ENCODE measurements at regions not wholly inside any gene's neighbourhood (a gene's known extent, or its start where the extent isn't known, plus 50 kb on each side); places are given as distances from the start of the nearest gene placed in this dataset.
A peak's percentile ranks its signal among the peaks of the same experiment; 100 is the strongest.

GRCh38 chr2:48229063-48229462, 85.4 kb upstream of the FOXN2 start:
- BruUV-seq (replicated peaks): no TSS peak
- no peaks in the 10 kb centered on the region for H3K4me1 ChIP-seq (replicated peaks in 1 of 2; ENCODE audit: control insufficient read depth in 2 of 2, insufficient read depth in 2 of 2, low read length in 2 of 2)
- no peak overlapping the region for H3K4me2 ChIP-seq (ENCODE audit: insufficient read depth, low read length)
- ATAC-seq (no peak), DNase-seq (ENCODE audit: extremely low read depth in 1 of 4, low spot score in 3 of 4) (no peak), FAIRE-seq (no peak)
- H3K27ac ChIP-seq (ENCODE audit: extremely low read depth, low read depth, low read length): no peak overlapping the region
- H3K27me3 ChIP-seq (ENCODE audit: control insufficient read depth in 2 of 2, insufficient read depth in 2 of 2, low read length in 2 of 2): no peaks in the 10 kb centered on the region
- 56% methylated on average over 5 of the region's 5 CpGs for WGBS (ENCODE audit: insufficient coverage, low coverage, missing lambda C conversion rate)
- no peaks in the 10 kb centered on the region for H3K9me3 ChIP-seq (replicated peaks; ENCODE audit: control insufficient read depth, insufficient read depth, low read depth, low read length)
- H4K20me1 ChIP-seq (replicated peaks; ENCODE audit: control insufficient read depth, insufficient read depth, low read length): no peaks in the 10 kb centered on the region
- H3K9ac ChIP-seq (ENCODE audit: insufficient read depth in 1 of 2, low read depth in 2 of 2, low read length in 2 of 2): no peak overlapping the region
- POLR2A ChIA-PET: no interaction called here
- in situ Hi-C loops (cut with MboI) (no loop called here), intact Hi-C loops (cut with micrococcal nuclease) (no loop called here)
- no peaks in the 10 kb centered on the region for H3K36me3 ChIP-seq (ENCODE audit: control insufficient read depth, insufficient read depth, low read length)
- H3K4me3 ChIP-seq: no peak overlapping the region
- TF ChIP-seq ZNF253 (CRISPR knock-in tag; conservative IDR thresholded peaks at IDR 0.05): no peak
- peak; percentile 58 for TF ChIP-seq ZNF121 (CRISPR knock-in tag; conservative IDR thresholded peaks at IDR 0.05)
- CTCF ChIA-PET (ENCODE audit: low intra/inter-chr PET ratio): no interaction called here
- no peak overlapping the region for H2AFZ ChIP-seq (ENCODE audit: low read depth, low read length)
- H3K79me2 ChIP-seq (ENCODE audit: control insufficient read depth, insufficient read depth, low read length): no peaks in the 10 kb centered on the region
- no peaks in the 10 kb centered on the region for H3K9me1 ChIP-seq (ENCODE audit: control insufficient read depth, insufficient read depth, low read length)

DNA sequence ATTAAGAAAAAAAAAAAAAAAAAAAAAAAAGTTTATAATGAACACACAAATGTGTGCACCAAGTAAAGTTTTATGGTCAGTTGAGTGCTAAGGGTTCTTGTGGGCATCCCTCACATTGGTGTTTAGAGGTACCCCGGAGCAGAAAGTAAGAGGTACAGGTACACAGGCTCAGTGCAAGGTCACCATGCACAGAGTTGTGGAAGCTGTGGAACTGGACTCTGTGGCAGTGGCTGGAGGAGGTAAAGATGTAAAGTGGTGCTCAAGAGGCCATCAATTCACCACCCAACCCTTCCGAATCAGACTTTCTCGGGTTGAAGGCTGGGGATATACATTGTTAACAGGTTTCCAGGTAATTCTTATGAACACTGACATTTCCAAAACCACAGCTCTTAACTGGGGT, 83.6 kb upstream of the FOXN2 start:
- Histone ChIP-seq H3K4me1 (replicated peaks in 1 of 2; ENCODE audit: control insufficient read depth in 2 of 2, insufficient read depth in 2 of 2, low read length in 2 of 2) (no peaks in the 10 kb centered on the region), H3K27me3 (ENCODE audit: control insufficient read depth in 2 of 2, insufficient read depth in 2 of 2, low read length in 2 of 2) (no peaks in the 10 kb centered on the region), H3K79me2 (ENCODE audit: control insufficient read depth, insufficient read depth, low read length) (no peaks in the 10 kb centered on the region), H4K20me1 (replicated peaks; ENCODE audit: control insufficient read depth, insufficient read depth, low read length) (no peaks in the 10 kb centered on the region), H3K9ac (ENCODE audit: insufficient read depth in 1 of 2, low read depth in 2 of 2, low read length in 2 of 2) (no peak overlapping the region), H3K27ac (ENCODE audit: extremely low read depth, low read depth, low read length) (no peak overlapping the region), H3K9me1 (ENCODE audit: control insufficient read depth, insufficient read depth, low read length) (no peaks in the 10 kb centered on the region), H3K4me3 (no peak overlapping the region), H3K9me3 (replicated peaks; ENCODE audit: control insufficient read depth, insufficient read depth, low read depth, low read length) (no peaks in the 10 kb centered on the region), H3K36me3 (ENCODE audit: control insufficient read depth, insufficient read depth, low read length) (no peaks in the 10 kb centered on the region), H3K4me2 (ENCODE audit: insufficient read depth, low read length) (no peak overlapping the region), H2AFZ (ENCODE audit: low read depth, low read length) (peak overlapping the region; percentile 52)
- no TSS peak for BruUV-seq (replicated peaks)
- in situ Hi-C loops (cut with MboI): no loop called here
- ATAC-seq: peak; percentile 53; the same call in 2 of the 3 replicates
- ChIA-PET POLR2A (no interaction called here), CTCF (ENCODE audit: low intra/inter-chr PET ratio) (no interaction called here)
- 40% methylated on average over 3 of the region's 3 CpGs for WGBS (ENCODE audit: insufficient coverage, low coverage, missing lambda C conversion rate)
- no peak for DNase-seq (ENCODE audit: extremely low read depth in 1 of 4, low spot score in 3 of 4)
- FAIRE-seq: no peak
- intact Hi-C loops (cut with micrococcal nuclease): no loop called here
- no peak for TF ChIP-seq TBL1XR1 (IDR thresholded peaks at IDR 0.05; ENCODE audit: low read length in 2 of 2)
- TF ChIP-seq E2F1 (CRISPR knock-in tag; IDR thresholded peaks at IDR 0.05): no peak
- TF ChIP-seq KLF10 (CRISPR knock-in tag; IDR thresholded peaks at IDR 0.05): no peak
- TF ChIP-seq CBFB (CRISPR knock-in tag; IDR thresholded peaks at IDR 0.05): no peak
- TF ChIP-seq XRCC5 (IDR thresholded peaks at IDR 0.05; ENCODE audit: low read depth, low read length): no peak
- no peak for TF ChIP-seq CBFA2T2 (conservative IDR thresholded peaks at IDR 0.05)
- TF ChIP-seq ZNF79 (CRISPR knock-in tag; IDR thresholded peaks at IDR 0.05; ENCODE audit: low read depth): no peak
- no peak for TF ChIP-seq ESRRA (IDR thresholded peaks at IDR 0.05; ENCODE audit: borderline replicate concordance, low read depth)
- TF ChIP-seq ZBTB5 (IDR thresholded peaks at IDR 0.05): no peak
- TF ChIP-seq, protein P1, sequence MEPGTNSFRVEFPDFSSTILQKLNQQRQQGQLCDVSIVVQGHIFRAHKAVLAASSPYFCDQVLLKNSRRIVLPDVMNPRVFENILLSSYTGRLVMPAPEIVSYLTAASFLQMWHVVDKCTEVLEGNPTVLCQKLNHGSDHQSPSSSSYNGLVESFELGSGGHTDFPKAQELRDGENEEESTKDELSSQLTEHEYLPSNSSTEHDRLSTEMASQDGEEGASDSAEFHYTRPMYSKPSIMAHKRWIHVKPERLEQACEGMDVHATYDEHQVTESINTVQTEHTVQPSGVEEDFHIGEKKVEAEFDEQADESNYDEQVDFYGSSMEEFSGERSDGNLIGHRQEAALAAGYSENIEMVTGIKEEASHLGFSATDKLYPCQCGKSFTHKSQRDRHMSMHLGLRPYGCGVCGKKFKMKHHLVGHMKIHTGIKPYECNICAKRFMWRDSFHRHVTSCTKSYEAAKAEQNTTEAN (CRISPR knock-in tag; IDR thresholded peaks at IDR 0.05): no peak
- no peak for TF ChIP-seq HMBOX1 (IDR thresholded peaks at IDR 0.05)

Measured in K562 (cell line).